IPS-18a (cell line): ENCODE measurements at regions not wholly inside any gene's neighbourhood (a gene's known extent, or its start where the extent isn't known, plus 50 kb on each side); places are given as distances from the start of the nearest gene placed in this dataset.
"Not testable (repeated sequence)": the region's sequence is repeated elsewhere in the genome, so short reads cannot be mapped to it uniquely, and the experiment has no call there.

ENCODE experiments used
- H3K27ac ChIP-seq: one replicate; pipeline ENCODE4 v1.5.1; 2013; ENCODE audit warnings: low read length
- H3K27me3 ChIP-seq: one replicate; pipeline ENCODE4 v1.6.1; 2013; ENCODE audit warnings: mild to moderate bottlenecking, low read length; ENCODE audit not compliant: control insufficient read depth, insufficient read depth
- H3K36me3 ChIP-seq: one replicate; pipeline ENCODE4 v1.6.1; 2013; ENCODE audit warnings: low read depth, low read length; ENCODE audit not compliant: control insufficient read depth
- H3K4me1 ChIP-seq: one replicate; pipeline ENCODE4 v1.6.1; 2013; ENCODE audit warnings: low read depth, low read length; ENCODE audit not compliant: control insufficient read depth
- H3K4me3 ChIP-seq: one replicate; pipeline ENCODE4 v1.5.1; 2013; ENCODE audit warnings: low read length
- H3K9ac ChIP-seq: one replicate; pipeline ENCODE4 v1.6.1; 2013; ENCODE audit warnings: mild to moderate bottlenecking, low read length, moderate library complexity
- H3K9me3 ChIP-seq: one replicate; pipeline ENCODE4 v1.6.1; 2013; ENCODE audit warnings: low read depth, low read length; ENCODE audit not compliant: control insufficient read depth

DNA sequence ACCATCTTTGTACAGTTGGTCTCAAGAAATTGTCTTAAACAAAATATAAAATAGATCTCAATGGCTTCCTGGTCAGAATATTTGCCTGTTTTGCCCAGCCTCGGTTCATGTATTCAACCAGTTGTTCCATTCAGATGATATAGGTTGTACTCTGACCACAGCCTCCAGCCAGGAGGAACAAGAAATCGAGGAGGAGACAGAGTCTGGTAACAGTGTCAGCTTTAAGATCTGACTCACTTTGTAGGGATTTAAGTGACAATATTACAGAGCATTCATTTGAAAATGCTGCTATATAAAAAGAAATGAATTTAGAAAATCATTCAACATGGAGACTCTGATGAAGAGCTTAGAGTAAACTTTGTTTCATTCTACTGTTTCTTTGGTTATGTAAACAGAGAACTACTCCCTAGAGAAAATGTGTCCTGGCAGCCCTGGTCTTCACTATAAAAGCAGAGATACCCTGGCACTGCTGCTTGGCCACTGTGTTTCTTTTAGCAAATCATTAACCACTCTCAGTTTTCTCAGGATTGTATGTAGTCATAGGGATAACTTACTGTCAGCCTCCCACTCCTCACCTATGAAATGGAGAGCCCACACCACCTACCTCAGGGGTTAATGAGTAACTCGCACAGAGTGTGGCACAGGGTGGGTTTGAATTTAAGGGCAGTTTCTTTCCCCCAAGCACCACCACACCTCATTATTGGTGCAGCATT is 53.5 kb downstream of the PAGE2 start:
- H3K27me3 ChIP-seq = no peaks in the 10 kb centered on the region
- no peak overlapping the region for H3K9ac ChIP-seq
- H3K36me3 ChIP-seq = no peaks in the 10 kb centered on the region
- H3K4me1 ChIP-seq = no peaks in the 10 kb centered on the region
- no peak overlapping the region for H3K27ac ChIP-seq
- peaks cover 22% of the 10 kb centered on the region for H3K9me3 ChIP-seq
- no peak overlapping the region for H3K4me3 ChIP-seq

- no peaks in the 10 kb centered on the region for H3K27me3 ChIP-seq
- no peak overlapping the region for H3K4me3 ChIP-seq
- no peaks in the 10 kb centered on the region for H3K36me3 ChIP-seq
- peaks cover 22% of the 10 kb centered on the region for H3K9me3 ChIP-seq
- H3K27ac ChIP-seq = no peak overlapping the region
- H3K4me1 ChIP-seq = no peaks in the 10 kb centered on the region
- H3K9ac ChIP-seq = no peak overlapping the region
Observed at GRCh38 chrX:55142919-55143310, 54.1 kb downstream of the PAGE2 start.

DNA sequence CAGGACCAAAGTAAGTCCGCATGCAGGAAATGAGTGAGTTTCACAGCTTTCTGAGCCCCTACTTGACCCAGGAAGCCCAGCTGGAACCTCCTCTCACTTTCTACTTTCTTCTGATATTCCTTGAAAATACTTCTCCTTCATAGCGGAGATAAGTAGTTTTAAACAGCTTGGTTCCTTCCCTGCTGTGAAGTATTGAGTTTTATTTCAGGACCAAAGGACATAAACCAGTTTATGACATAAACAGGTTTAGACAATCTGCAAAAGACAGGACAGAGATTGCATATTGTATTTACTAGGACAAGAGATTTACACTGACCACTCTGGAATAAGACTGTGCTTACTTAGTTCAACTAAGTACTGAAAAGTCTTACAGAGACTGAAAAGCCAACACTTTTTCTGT is 54.8 kb downstream of the PAGE2 start:
- no peaks in the 10 kb centered on the region for H3K4me1 ChIP-seq
- H3K4me3 ChIP-seq = no peak overlapping the region
- H3K27me3 ChIP-seq = no peaks in the 10 kb centered on the region
- no peaks in the 10 kb centered on the region for H3K36me3 ChIP-seq
- no peak overlapping the region for H3K27ac ChIP-seq
- no peak overlapping the region for H3K9ac ChIP-seq
- H3K9me3 ChIP-seq = peaks cover 17% of the 10 kb centered on the region

DNA sequence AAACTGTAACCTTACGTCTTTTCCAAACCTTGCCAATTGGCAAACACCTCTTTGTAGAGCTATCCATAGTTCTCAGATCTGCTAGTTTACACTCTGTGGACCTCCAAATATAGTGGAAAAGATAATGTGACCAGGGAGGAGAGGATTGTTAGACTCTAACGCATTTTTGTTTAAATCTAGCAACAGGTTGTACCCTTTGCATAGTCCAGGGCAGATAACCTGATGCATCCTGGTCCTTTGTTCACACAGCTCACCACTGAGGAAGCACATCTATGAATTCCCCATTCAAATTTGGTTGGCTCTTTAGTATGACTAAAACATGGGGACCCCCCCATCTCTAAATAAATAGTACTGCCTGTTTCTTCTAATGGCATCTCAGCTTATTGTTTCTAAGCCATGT is 55.9 kb downstream of the PAGE2 start:
- no peak overlapping the region for H3K27ac ChIP-seq
- no peak overlapping the region for H3K4me3 ChIP-seq
- H3K4me1 ChIP-seq = no peaks in the 10 kb centered on the region
- no peak overlapping the region for H3K9ac ChIP-seq
- no peaks in the 10 kb centered on the region for H3K27me3 ChIP-seq
- H3K36me3 ChIP-seq = no peaks in the 10 kb centered on the region
- H3K9me3 ChIP-seq = peaks cover 13% of the 10 kb centered on the region

DNA sequence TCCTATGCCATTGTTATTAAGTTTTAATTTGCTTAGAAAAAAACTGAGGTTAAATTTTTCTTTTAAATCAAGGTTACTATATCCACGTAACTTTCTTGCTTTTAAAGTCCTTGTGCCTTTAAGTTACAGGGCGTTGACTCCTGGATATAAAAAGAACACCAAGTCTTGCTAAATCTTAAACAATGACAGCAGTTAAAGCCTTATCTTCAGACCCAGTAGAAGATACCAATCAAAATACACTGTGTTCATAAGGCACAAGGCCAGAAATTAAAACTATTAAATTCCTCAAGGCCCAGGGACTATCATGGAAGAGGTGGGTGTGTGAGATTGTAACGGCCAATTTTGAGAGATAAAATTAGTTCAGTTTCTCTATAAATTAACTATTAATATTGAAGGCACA is 60.4 kb downstream of the PAGE2 start:
- no peak overlapping the region for H3K27ac ChIP-seq
- peaks cover 18% of the 10 kb centered on the region for H3K9me3 ChIP-seq
- H3K27me3 ChIP-seq = no peaks in the 10 kb centered on the region
- H3K36me3 ChIP-seq = no peaks in the 10 kb centered on the region
- H3K4me1 ChIP-seq = no peaks in the 10 kb centered on the region
- H3K9ac ChIP-seq = no peak overlapping the region
- no peak overlapping the region for H3K4me3 ChIP-seq

GRCh38 chrX:55151199-55151598 is 62.4 kb downstream of the PAGE2 start:
- H3K4me3 ChIP-seq = no peak overlapping the region
- no peaks in the 10 kb centered on the region for H3K27me3 ChIP-seq

GRCh38 chrX:55159551-55159950 is 60.6 kb upstream of the PAGE5 start:
- H3K36me3 ChIP-seq = no peaks in the 10 kb centered on the region
- H3K4me1 ChIP-seq = peaks cover 3% of the 10 kb centered on the region
- no peak overlapping the region for H3K9ac ChIP-seq
- H3K4me3 ChIP-seq = no peak overlapping the region
- no peak overlapping the region for H3K27ac ChIP-seq
- peaks cover 20% of the 10 kb centered on the region for H3K9me3 ChIP-seq
- H3K27me3 ChIP-seq = no peaks in the 10 kb centered on the region

More at GRCh38 chrX:55151199-55151598, 62.4 kb downstream of the PAGE2 start:
- Histone ChIP-seq H3K9me3 (peaks cover 16% of the 10 kb centered on the region), H3K4me1 (no peaks in the 10 kb centered on the region), H3K36me3 (no peaks in the 10 kb centered on the region), H3K27ac (no peak overlapping the region), H3K9ac (no peak overlapping the region)

GRCh38 chrX:55160685-55161552 is 59.2 kb upstream of the PAGE5 start:
- no peak overlapping the region for H3K27ac ChIP-seq
- H3K9me3 ChIP-seq = peaks cover 14% of the 10 kb centered on the region
- H3K36me3 ChIP-seq = no peaks in the 10 kb centered on the region
- peak overlapping the region; percentile 46 for H3K4me3 ChIP-seq
- no peaks in the 10 kb centered on the region for H3K27me3 ChIP-seq
- peak overlapping the region; percentile 24 for H3K9ac ChIP-seq
- H3K4me1 ChIP-seq = peaks cover 3% of the 10 kb centered on the region

DNA sequence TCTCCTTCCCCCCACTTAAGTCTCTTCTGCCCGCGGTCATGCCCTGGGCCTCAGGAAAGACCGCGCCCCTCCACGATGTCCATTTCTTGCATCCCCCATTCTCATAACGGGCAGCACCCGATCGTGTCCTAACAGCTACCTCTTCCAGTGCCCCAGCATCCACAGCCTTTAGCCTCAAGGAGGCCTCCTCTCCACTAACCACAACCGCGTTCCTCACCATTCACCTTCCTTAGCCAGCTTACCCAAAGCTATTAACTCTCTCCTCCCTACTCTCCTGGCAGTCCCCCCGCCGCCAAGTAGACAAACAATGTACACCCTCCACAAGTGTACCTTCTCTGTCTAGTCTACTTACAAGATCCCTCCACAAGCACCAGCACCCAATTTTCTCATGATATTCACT is 58.6 kb upstream of the PAGE5 start:
- Histone ChIP-seq H3K27ac (no peak overlapping the region), H3K4me3 (peak overlapping the region; percentile 46), H3K36me3 (no peaks in the 10 kb centered on the region), H3K4me1 (peaks cover 3% of the 10 kb centered on the region), H3K27me3 (no peaks in the 10 kb centered on the region), H3K9me3 (peaks cover 19% of the 10 kb centered on the region), H3K9ac (peak overlapping the region; percentile 24)

DNA sequence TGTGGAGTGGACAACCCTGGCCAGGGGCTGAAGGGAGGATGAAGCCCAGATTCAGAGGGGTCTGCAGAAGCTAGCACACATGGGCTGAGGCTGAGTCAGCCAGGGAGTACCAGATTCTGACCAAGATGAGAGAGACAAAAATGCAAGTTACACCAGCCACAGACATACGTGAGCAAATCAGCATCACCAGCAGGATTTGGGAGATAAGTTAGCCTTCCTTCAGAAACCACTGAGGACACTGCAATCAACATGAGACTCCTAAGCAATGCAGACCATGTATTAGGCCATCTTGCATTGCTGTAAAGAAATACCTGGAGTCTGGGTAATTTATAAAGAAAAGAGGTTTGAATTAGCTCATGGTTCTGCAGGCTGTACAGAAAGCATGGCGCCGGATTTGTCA is 57.0 kb upstream of the PAGE5 start:
- peaks cover 20% of the 10 kb centered on the region for H3K9me3 ChIP-seq
- no peak overlapping the region for H3K9ac ChIP-seq
- no peak overlapping the region for H3K27ac ChIP-seq
- peaks cover 3% of the 10 kb centered on the region for H3K4me1 ChIP-seq
- H3K36me3 ChIP-seq = no peaks in the 10 kb centered on the region
- H3K27me3 ChIP-seq = no peaks in the 10 kb centered on the region
- no peak overlapping the region for H3K4me3 ChIP-seq

GRCh38 chrX:55165026-55165425 is 55.1 kb upstream of the PAGE5 start:
- H3K9ac ChIP-seq, H3K27ac ChIP-seq, H3K4me3 ChIP-seq, H3K27me3 ChIP-seq, H3K36me3 ChIP-seq, H3K4me1 ChIP-seq: not testable (repeated sequence)
- H3K9me3 ChIP-seq = peaks cover 24% of the 10 kb centered on the region
